ENCODE measurements at regions not wholly inside any gene's neighbourhood (a gene's known extent, or its start where the extent isn't known, plus 50 kb on each side); places are given as distances from the start of the nearest gene placed in this dataset.

DNA sequence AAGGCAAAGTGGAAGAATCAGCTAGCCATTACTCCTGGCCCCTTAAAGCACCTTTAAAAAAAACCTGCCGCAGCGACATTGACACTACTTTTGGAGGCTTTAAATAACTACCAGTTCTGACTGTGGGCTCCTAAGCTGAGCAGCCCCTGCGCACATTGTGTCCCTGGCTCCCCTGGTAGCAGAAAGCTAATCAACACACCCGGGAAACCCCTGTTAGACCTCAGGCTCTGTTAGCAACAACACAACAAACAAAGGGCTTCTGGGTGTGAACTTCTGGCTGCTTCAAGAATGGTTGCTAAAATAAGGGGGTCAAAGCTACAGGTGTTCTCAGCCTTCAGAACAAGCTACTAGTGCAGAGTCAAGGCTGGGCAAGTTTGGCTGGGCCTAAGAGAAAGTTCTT lies 83.6 kb downstream of the TMEM100 start:
- no peak for TF ChIP-seq Cebpa-rat (IDR thresholded peaks at IDR 0.05)
- Histone ChIP-seq H3K4me3 (no peak overlapping the region), H3K27me3 (no peaks in the 10 kb centered on the region), H3K27ac (no peak overlapping the region), H3K36me3 (no peaks in the 10 kb centered on the region), H3K4me1 (peaks cover 53% of the 10 kb centered on the region), H3K4me2 (peak overlapping the region; percentile 45; the same call in 1 of the 2 replicates), H3K9ac (no peak overlapping the region), H3K9me3 (0 out of 2 replicates have a peak, but pooled peaks cover 4% of the 10 kb centered on the region), H4K20me1 (no peaks in the 10 kb centered on the region)

- 0 out of 2 replicates have a peak overlapping the region, but pooled peaks have one; percentile 8 for H3K27ac ChIP-seq
- no peaks in the 10 kb centered on the region for H3K27me3 ChIP-seq
- H3K4me1 ChIP-seq = peaks cover 63% of the 10 kb centered on the region
- H3K9ac ChIP-seq = no peak overlapping the region
- H4K20me1 ChIP-seq = no peaks in the 10 kb centered on the region
- TF ChIP-seq Cebpa-rat (IDR thresholded peaks at IDR 0.05) = no peak
- no peaks in the 10 kb centered on the region for H3K36me3 ChIP-seq
- no peak overlapping the region for H3K4me3 ChIP-seq
- 0 out of 2 replicates have a peak, but pooled peaks cover 4% of the 10 kb centered on the region for H3K9me3 ChIP-seq
- peak overlapping the region; percentile 56 for H3K4me2 ChIP-seq
Measured at GRCh38 chr17:55635253-55635914, 87.3 kb downstream of the TMEM100 start.

DNA sequence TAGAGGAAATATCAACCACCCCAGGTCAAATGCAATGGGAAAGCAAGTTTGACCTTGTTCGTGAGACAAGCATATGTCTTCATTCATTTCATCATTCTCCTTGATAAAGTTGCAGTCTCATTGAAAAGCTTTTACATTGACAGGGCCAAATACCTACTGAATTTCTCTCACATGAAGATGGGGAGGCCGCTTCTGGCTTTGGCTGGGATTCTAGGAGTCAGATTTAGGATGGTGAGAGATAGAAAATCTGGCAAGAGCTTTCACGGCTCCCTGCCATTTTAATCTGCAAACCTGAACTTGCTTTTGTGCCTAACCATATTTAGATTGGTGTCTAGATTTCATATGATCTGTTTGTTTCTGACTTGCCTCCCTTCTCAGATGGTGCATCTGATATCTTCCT lies 88.0 kb downstream of the TMEM100 start:
- Histone ChIP-seq H3K4me3 (no peak overlapping the region), H3K27me3 (no peaks in the 10 kb centered on the region), H3K4me1 (peaks cover 63% of the 10 kb centered on the region), H3K36me3 (no peaks in the 10 kb centered on the region), H3K4me2 (peak overlapping the region; percentile 56), H3K27ac (0 out of 2 replicates have a peak overlapping the region, but pooled peaks have one; percentile 8), H3K9me3 (0 out of 2 replicates have a peak, but pooled peaks cover 2% of the 10 kb centered on the region), H3K9ac (no peak overlapping the region), H4K20me1 (no peaks in the 10 kb centered on the region)
- no peak for TF ChIP-seq Cebpa-rat (IDR thresholded peaks at IDR 0.05)

- Histone ChIP-seq H3K9me3 (peaks cover 4% of the 10 kb centered on the region), H4K20me1 (no peaks in the 10 kb centered on the region), H3K27me3 (no peaks in the 10 kb centered on the region), H3K27ac (peak overlapping the region; percentile 46), H3K4me3 (no peak overlapping the region), H3K4me2 (peak overlapping the region; percentile 69), H3K9ac (no peak overlapping the region), H3K4me1 (peaks cover 63% of the 10 kb centered on the region), H3K36me3 (no peaks in the 10 kb centered on the region)
- no peak for TF ChIP-seq Cebpa-rat (IDR thresholded peaks at IDR 0.05)
Measured at GRCh38 chr17:55632893-55633292, 89.8 kb downstream of the TMEM100 start.

GRCh38 chr17:55632236-55632635 lies 90.4 kb downstream of the TMEM100 start:
- peak overlapping the region; percentile 69 for H3K4me2 ChIP-seq
- H3K4me1 ChIP-seq = peaks cover 63% of the 10 kb centered on the region
- no peak overlapping the region for H3K9ac ChIP-seq
- H3K27ac ChIP-seq = peak overlapping the region; percentile 46
- no peak overlapping the region for H3K4me3 ChIP-seq
- no peaks in the 10 kb centered on the region for H4K20me1 ChIP-seq
- peaks cover 10% of the 10 kb centered on the region for H3K9me3 ChIP-seq
- H3K36me3 ChIP-seq = no peaks in the 10 kb centered on the region
- no peaks in the 10 kb centered on the region for H3K27me3 ChIP-seq
- no peak for TF ChIP-seq Cebpa-rat (IDR thresholded peaks at IDR 0.05)

- Histone ChIP-seq H3K4me1 (peaks cover 59% of the 10 kb centered on the region), H3K9me3 (peaks cover 18% of the 10 kb centered on the region), H3K27ac (no peak overlapping the region), H3K9ac (no peak overlapping the region), H3K4me2 (peak overlapping the region; percentile 27), H3K36me3 (no peaks in the 10 kb centered on the region), H4K20me1 (no peaks in the 10 kb centered on the region), H3K4me3 (no peak overlapping the region), H3K27me3 (no peaks in the 10 kb centered on the region)
- no peak for TF ChIP-seq Cebpa-rat (IDR thresholded peaks at IDR 0.05)
Measured at GRCh38 chr17:55629995-55630394, 92.7 kb downstream of the TMEM100 start.

DNA sequence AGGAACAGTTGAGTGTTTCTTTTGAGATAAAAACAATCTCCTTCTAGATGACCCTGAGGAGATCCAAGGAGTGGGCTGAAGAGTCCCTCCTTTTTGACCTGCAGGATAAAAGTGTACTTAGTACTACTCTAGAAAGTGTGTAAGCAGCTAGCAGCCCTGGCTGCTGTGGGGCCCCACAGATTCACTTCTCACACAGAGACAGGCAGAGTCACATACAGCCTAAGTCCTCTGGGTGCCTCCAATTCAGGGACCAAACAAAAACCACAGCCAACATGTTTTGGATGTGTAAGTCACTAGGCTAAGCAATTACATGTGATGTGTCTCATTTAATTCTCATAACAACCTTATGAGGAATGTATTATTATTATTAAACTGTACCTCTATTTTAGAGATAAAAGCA lies 97.1 kb downstream of the TMEM100 start:
- Histone ChIP-seq H3K4me2 (no peak overlapping the region), H4K20me1 (no peaks in the 10 kb centered on the region), H3K27ac (no peak overlapping the region), H3K4me3 (no peak overlapping the region), H3K27me3 (no peaks in the 10 kb centered on the region), H3K4me1 (peaks cover 26% of the 10 kb centered on the region), H3K36me3 (no peaks in the 10 kb centered on the region), H3K9me3 (peaks cover 25% of the 10 kb centered on the region), H3K9ac (no peak overlapping the region)
- no peak for TF ChIP-seq Cebpa-rat (IDR thresholded peaks at IDR 0.05)

- peaks cover 25% of the 10 kb centered on the region for H3K9me3 ChIP-seq
- H3K36me3 ChIP-seq = no peaks in the 10 kb centered on the region
- TF ChIP-seq Cebpa-rat (IDR thresholded peaks at IDR 0.05) = no peak
- H3K4me1 ChIP-seq = peaks cover 20% of the 10 kb centered on the region
- no peaks in the 10 kb centered on the region for H3K27me3 ChIP-seq
- H3K4me2 ChIP-seq = 0 out of 2 replicates have a peak overlapping the region, but pooled peaks have one; percentile 16
- no peak overlapping the region for H3K27ac ChIP-seq
- no peaks in the 10 kb centered on the region for H4K20me1 ChIP-seq
- H3K4me3 ChIP-seq = no peak overlapping the region
- no peak overlapping the region for H3K9ac ChIP-seq
Measured at GRCh38 chr17:55624772-55625433, 97.8 kb downstream of the TMEM100 start.

DNA sequence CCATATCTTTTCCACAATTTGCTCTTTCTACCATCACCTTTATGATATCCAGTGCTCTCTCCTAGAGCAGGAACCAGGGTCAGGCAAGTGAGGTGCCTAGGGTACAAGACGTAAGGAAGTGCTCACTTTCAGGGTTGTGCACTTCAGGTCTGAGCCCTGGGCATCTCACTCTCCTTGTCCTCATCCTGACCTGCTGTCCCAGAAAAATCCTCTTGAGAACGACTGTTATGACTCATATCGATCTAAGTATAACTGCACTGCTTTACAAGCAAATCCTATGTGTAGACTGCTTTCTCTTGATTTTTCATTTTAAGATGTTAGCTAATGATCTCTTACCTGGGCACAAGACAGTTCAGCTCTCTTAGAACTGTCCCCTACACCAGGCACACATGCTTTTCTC lies 100.1 kb downstream of the TMEM100 start:
- peaks cover 18% of the 10 kb centered on the region for H3K9me3 ChIP-seq
- H3K4me2 ChIP-seq = no peak overlapping the region
- no peak overlapping the region for H3K27ac ChIP-seq
- no peak overlapping the region for H3K9ac ChIP-seq
- no peak for TF ChIP-seq Cebpa-rat (IDR thresholded peaks at IDR 0.05)
- no peak overlapping the region for H3K4me3 ChIP-seq
- no peaks in the 10 kb centered on the region for H4K20me1 ChIP-seq
- no peaks in the 10 kb centered on the region for H3K27me3 ChIP-seq
- H3K4me1 ChIP-seq = 0 out of 2 replicates have a peak, but pooled peaks cover 11% of the 10 kb centered on the region
- no peaks in the 10 kb centered on the region for H3K36me3 ChIP-seq

GRCh38 chr17:55620945-55621344 lies 101.7 kb downstream of the TMEM100 start:
- Histone ChIP-seq H3K4me2 (no peak overlapping the region), H3K27me3 (no peaks in the 10 kb centered on the region), H4K20me1 (no peaks in the 10 kb centered on the region), H3K4me3 (no peak overlapping the region), H3K9me3 (peaks cover 7% of the 10 kb centered on the region; the same call in 1 of the 2 replicates), H3K36me3 (no peaks in the 10 kb centered on the region), H3K4me1 (0 out of 2 replicates have a peak, but pooled peaks cover 11% of the 10 kb centered on the region), H3K9ac (no peak overlapping the region), H3K27ac (no peak overlapping the region)
- TF ChIP-seq Cebpa-rat (IDR thresholded peaks at IDR 0.05) = no peak

Measured in BLaER1 (cell line).